DOHH2 (cell line): ENCODE measurements at regions not wholly inside any gene's neighbourhood (a gene's known extent, or its start where the extent isn't known, plus 50 kb on each side); places are given as distances from the start of the nearest gene placed in this dataset.

Experiments
- H3F3A ChIP-seq: fragments of 200-600 bp; sonication (generic), shearing (Covaris generic); 2 replicates; pipeline ENCODE4 v1.6.0; 2016; ENCODE audit warnings: antibody characterized with exemption, mild to moderate bottlenecking; ENCODE audit not compliant: control insufficient read depth, insufficient read depth
- H3K27ac ChIP-seq: fragments of 200-600 bp; sonication (generic); 2 replicates; pipeline ENCODE4 v1.5.1; 2014; ENCODE audit warnings: low read depth, mild to moderate bottlenecking, low read length, moderate library complexity
- H3K27me3 ChIP-seq: fragments of 200-600 bp; sonication (generic); 2 replicates; pipeline ENCODE4 v1.6.1; 2014; ENCODE audit warnings: mild to moderate bottlenecking, low read length, mixed read lengths; ENCODE audit not compliant: control insufficient read depth
- H3K36me3 ChIP-seq: fragments of 200-600 bp; sonication (generic); 2 replicates; pipeline ENCODE4 v1.6.1; 2014; ENCODE audit warnings: mild to moderate bottlenecking, low read length, moderate library complexity, mixed read lengths; ENCODE audit not compliant: control insufficient read depth
- H3K4me1 ChIP-seq: fragments of 200-600 bp; sonication (generic); 2 replicates; pipeline ENCODE4 v1.6.1; 2014; ENCODE audit warnings: mild to moderate bottlenecking, low read length, mixed read lengths; ENCODE audit not compliant: control insufficient read depth
- H3K4me2 ChIP-seq: fragments of 200-600 bp; sonication (generic); 2 replicates; pipeline ENCODE4 v1.6.0; 2014; ENCODE audit warnings: mild to moderate bottlenecking, low read length, moderate library complexity
- H3K4me3 ChIP-seq: fragments of 200-600 bp; sonication (generic); 2 replicates; pipeline ENCODE4 v1.5.1; 2014; ENCODE audit warnings: mild to moderate bottlenecking, low read length, mixed read lengths
- H3K79me2 ChIP-seq: fragments of 200-600 bp; sonication (generic); 2 replicates; pipeline ENCODE4 v1.6.1; 2014; ENCODE audit warnings: mild to moderate bottlenecking, low read length, mixed read lengths; ENCODE audit not compliant: control insufficient read depth
- H3K9me2 ChIP-seq: fragments of 200-600 bp; sonication (generic); replicated peaks from 2 replicates; pipeline ENCODE4 v1.6.1; 2014; ENCODE audit warnings: mild to moderate bottlenecking, low read length, mixed read lengths; ENCODE audit not compliant: control insufficient read depth
- H3K9me3 ChIP-seq: fragments of 200-600 bp; sonication (generic); 2 replicates; pipeline ENCODE4 v1.6.1; 2014; ENCODE audit warnings: antibody characterized with exemption, low read length, mixed read lengths; ENCODE audit not compliant: control insufficient read depth, insufficient read depth
- H4K20me1 ChIP-seq: fragments of 200-600 bp; sonication (generic); 2 replicates; pipeline ENCODE4 v1.6.0; 2014; ENCODE audit warnings: low read depth, mild to moderate bottlenecking, antibody characterized with exemption, low read length, moderate library complexity; ENCODE audit not compliant: control insufficient read depth, insufficient read depth
- CTCF ChIP-seq: fragments of 200-600 bp; sonication (generic); IDR thresholded peaks from one replicate; pipeline ENCODE4 v1.5.1; 2014; ENCODE audit warnings: antibody characterized with exemption, mild to moderate bottlenecking, low read depth, low read length; ENCODE audit not compliant: poor library complexity, severe bottlenecking
- EZH2phosphoT487 ChIP-seq: fragments of 200-600 bp; sonication (generic); IDR thresholded peaks from 2 replicates; pipeline ENCODE4 v1.6.1; 2017; ENCODE audit warnings: borderline replicate concordance, mild to moderate bottlenecking, antibody characterized with exemption, low read length, moderate library complexity, mixed read lengths

GRCh38 chr12:105915997-105916759 is 222.6 kb downstream of the NUAK1 start:
- no peaks in the 10 kb centered on the region for H4K20me1 ChIP-seq
- no peak overlapping the region for H3K4me3 ChIP-seq
- H3K4me1 ChIP-seq: no peaks in the 10 kb centered on the region
- TF ChIP-seq CTCF: no peak
- no peak for TF ChIP-seq EZH2phosphoT487
- H3K4me2 ChIP-seq: no peak overlapping the region
- no peaks in the 10 kb centered on the region for H3K79me2 ChIP-seq
- H3K27me3 ChIP-seq: no peaks in the 10 kb centered on the region
- no peaks in the 10 kb centered on the region for H3F3A ChIP-seq
- no peaks in the 10 kb centered on the region for H3K9me2 ChIP-seq
- H3K36me3 ChIP-seq: no peaks in the 10 kb centered on the region
- no peaks in the 10 kb centered on the region for H3K9me3 ChIP-seq
- no peak overlapping the region for H3K27ac ChIP-seq

DNA sequence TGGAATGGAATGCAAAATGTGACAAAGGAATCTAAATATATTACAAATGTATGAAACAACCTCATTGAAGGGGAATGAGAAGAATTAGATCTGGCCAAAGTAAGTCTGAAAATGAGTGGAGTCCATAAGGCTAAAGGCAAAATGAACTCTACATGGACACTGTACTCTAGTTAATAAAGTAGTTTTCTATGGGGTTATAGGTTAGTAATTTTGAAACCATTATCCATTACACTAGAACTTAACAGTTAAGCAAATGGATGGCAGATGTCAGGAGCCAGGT is 222.1 kb downstream of the NUAK1 start:
- Histone ChIP-seq H3K27me3 (no peaks in the 10 kb centered on the region), H3K4me3 (no peak overlapping the region), H3K27ac (no peak overlapping the region), H4K20me1 (no peaks in the 10 kb centered on the region), H3K4me1 (no peaks in the 10 kb centered on the region), H3K9me3 (no peaks in the 10 kb centered on the region), H3K4me2 (no peak overlapping the region), H3K9me2 (no peaks in the 10 kb centered on the region), H3K36me3 (no peaks in the 10 kb centered on the region), H3F3A (no peaks in the 10 kb centered on the region), H3K79me2 (no peaks in the 10 kb centered on the region)
- TF ChIP-seq EZH2phosphoT487 (no peak), CTCF (no peak)

- no peak for TF ChIP-seq EZH2phosphoT487
- TF ChIP-seq CTCF: no peak
- H3F3A ChIP-seq: no peaks in the 10 kb centered on the region
- H4K20me1 ChIP-seq: no peaks in the 10 kb centered on the region
- H3K79me2 ChIP-seq: no peaks in the 10 kb centered on the region
- no peaks in the 10 kb centered on the region for H3K9me2 ChIP-seq
- no peaks in the 10 kb centered on the region for H3K9me3 ChIP-seq
- H3K4me2 ChIP-seq: no peak overlapping the region
- no peaks in the 10 kb centered on the region for H3K4me1 ChIP-seq
- H3K27ac ChIP-seq: no peak overlapping the region
- no peak overlapping the region for H3K4me3 ChIP-seq
- H3K27me3 ChIP-seq: no peaks in the 10 kb centered on the region
- no peaks in the 10 kb centered on the region for H3K36me3 ChIP-seq
Observed at GRCh38 chr12:105920161-105920684, 218.5 kb downstream of the NUAK1 start.
